HL-60 (cell line): ENCODE measurements at regions not wholly inside any gene's neighbourhood (a gene's known extent, or its start where the extent isn't known, plus 50 kb on each side); places are given as distances from the start of the nearest gene placed in this dataset.

ENCODE experiments used
- DNase-seq, 2 experiments: peaks; one replicate each; pipeline ENCODE4 v3.0.0-alpha.2; 2010 to 2020; ENCODE audit warnings: low read depth in 1 of 2, low spot score in 1 of 2
- H3K27ac ChIP-seq: fragments of 250-450 bp; sonication (Bioruptor Pico); replicated peaks from 2 replicates; pipeline ENCODE4 v1.5.1; 2020; ENCODE audit warnings: mild to moderate bottlenecking, moderate library complexity
- H3K27me3 ChIP-seq: fragments of 250-450 bp; sonication (Bioruptor Pico); 2 replicates; pipeline ENCODE4 v1.5.1; 2021; ENCODE audit warnings: mild to moderate bottlenecking, moderate library complexity; ENCODE audit not compliant: insufficient read depth, poor library complexity, severe bottlenecking
- H3K4me3 ChIP-seq: replicated peaks from 2 replicates; pipeline ENCODE4 v1.5.1; 2011; ENCODE audit warnings: mild to moderate bottlenecking, control low read depth, low read length; ENCODE audit not compliant: insufficient read depth
- GABPA ChIP-seq: IDR thresholded peaks from 2 replicates; pipeline ENCODE4 v1.6.1; 2012; ENCODE audit warnings: low read depth
- POLR2AphosphoS5 ChIP-seq: IDR thresholded peaks from 2 replicates; pipeline ENCODE4 v1.6.1; 2012; ENCODE audit warnings: low read depth
- SPI1 ChIP-seq: IDR thresholded peaks from 2 replicates; pipeline ENCODE4 v1.6.1; 2012; ENCODE audit warnings: low read depth, mild to moderate bottlenecking, borderline replicate concordance
- TF ChIP-seq, protein P1 (sequence below): IDR thresholded peaks from 2 replicates; pipeline ENCODE4 v1.6.1; 2012; ENCODE audit warnings: low read depth; ENCODE audit not compliant: insufficient replicate concordance
- TF ChIP-seq, protein P2 (sequence below): IDR thresholded peaks from one replicate; pipeline ENCODE4 v1.5.1; 2011; ENCODE audit warnings: low read length, control low read depth, inconsistent platforms; ENCODE audit not compliant: insufficient read depth

- Histone ChIP-seq H3K27ac (no peak overlapping the region), H3K4me3 (no peak overlapping the region), H3K27me3 (no peaks in the 10 kb centered on the region)
- DNase-seq = no peak
- TF ChIP-seq, protein P1, sequence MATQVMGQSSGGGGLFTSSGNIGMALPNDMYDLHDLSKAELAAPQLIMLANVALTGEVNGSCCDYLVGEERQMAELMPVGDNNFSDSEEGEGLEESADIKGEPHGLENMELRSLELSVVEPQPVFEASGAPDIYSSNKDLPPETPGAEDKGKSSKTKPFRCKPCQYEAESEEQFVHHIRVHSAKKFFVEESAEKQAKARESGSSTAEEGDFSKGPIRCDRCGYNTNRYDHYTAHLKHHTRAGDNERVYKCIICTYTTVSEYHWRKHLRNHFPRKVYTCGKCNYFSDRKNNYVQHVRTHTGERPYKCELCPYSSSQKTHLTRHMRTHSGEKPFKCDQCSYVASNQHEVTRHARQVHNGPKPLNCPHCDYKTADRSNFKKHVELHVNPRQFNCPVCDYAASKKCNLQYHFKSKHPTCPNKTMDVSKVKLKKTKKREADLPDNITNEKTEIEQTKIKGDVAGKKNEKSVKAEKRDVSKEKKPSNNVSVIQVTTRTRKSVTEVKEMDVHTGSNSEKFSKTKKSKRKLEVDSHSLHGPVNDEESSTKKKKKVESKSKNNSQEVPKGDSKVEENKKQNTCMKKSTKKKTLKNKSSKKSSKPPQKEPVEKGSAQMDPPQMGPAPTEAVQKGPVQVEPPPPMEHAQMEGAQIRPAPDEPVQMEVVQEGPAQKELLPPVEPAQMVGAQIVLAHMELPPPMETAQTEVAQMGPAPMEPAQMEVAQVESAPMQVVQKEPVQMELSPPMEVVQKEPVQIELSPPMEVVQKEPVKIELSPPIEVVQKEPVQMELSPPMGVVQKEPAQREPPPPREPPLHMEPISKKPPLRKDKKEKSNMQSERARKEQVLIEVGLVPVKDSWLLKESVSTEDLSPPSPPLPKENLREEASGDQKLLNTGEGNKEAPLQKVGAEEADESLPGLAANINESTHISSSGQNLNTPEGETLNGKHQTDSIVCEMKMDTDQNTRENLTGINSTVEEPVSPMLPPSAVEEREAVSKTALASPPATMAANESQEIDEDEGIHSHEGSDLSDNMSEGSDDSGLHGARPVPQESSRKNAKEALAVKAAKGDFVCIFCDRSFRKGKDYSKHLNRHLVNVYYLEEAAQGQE = no peak
- TF ChIP-seq POLR2AphosphoS5 (no peak), SPI1 (no peak)
Observed at GRCh38 chr6:37078814-37079213, 73.4 kb downstream of the FGD2 start.

DNA sequence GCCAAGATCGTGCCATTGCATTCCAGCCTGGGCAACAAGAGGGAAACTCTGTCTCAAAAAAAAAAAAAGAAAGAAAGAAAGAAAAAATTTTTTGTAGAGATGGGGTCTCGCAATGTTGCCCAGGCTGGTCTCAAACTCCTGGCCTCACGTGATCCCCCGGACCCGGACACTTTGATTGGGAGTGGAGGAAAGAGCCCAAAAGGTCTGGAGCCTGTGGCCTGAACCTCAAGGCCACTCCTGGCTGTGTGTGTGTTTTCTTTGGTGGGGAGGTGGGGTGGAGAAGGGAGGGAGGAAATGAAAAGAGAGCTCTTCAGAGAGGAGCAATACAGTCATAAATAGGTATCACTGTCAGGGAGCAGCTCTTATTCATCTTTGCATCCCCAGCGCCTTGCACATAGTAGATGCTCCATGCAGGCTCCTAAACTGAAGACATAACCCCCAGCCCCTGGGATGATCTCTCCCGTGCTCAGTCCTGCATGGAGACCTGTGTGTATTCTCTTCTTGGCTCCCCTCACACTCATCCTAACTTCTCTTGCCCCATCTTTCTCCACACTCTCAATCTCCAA lies 75.7 kb downstream of the FGD2 start:
- TF ChIP-seq, protein P1 = no peak
- TF ChIP-seq GABPA (no peak), SPI1 (no peak), POLR2AphosphoS5 (no peak)
- TF ChIP-seq, protein P2, sequence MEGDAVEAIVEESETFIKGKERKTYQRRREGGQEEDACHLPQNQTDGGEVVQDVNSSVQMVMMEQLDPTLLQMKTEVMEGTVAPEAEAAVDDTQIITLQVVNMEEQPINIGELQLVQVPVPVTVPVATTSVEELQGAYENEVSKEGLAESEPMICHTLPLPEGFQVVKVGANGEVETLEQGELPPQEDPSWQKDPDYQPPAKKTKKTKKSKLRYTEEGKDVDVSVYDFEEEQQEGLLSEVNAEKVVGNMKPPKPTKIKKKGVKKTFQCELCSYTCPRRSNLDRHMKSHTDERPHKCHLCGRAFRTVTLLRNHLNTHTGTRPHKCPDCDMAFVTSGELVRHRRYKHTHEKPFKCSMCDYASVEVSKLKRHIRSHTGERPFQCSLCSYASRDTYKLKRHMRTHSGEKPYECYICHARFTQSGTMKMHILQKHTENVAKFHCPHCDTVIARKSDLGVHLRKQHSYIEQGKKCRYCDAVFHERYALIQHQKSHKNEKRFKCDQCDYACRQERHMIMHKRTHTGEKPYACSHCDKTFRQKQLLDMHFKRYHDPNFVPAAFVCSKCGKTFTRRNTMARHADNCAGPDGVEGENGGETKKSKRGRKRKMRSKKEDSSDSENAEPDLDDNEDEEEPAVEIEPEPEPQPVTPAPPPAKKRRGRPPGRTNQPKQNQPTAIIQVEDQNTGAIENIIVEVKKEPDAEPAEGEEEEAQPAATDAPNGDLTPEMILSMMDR = no peak
- Histone ChIP-seq H3K4me3 (no peak overlapping the region), H3K27me3 (no peaks in the 10 kb centered on the region), H3K27ac (no peak overlapping the region)
- DNase-seq = no peak

GRCh38 chr6:37082390-37083130 lies 77.1 kb downstream of the FGD2 start:
- DNase-seq = no peak
- TF ChIP-seq GABPA = no peak
- TF ChIP-seq, protein P1 = no peak
- TF ChIP-seq POLR2AphosphoS5 = no peak
- TF ChIP-seq, protein P2 = no peak
- TF ChIP-seq SPI1 = no peak
- H3K27me3 ChIP-seq = no peaks in the 10 kb centered on the region
- H3K27ac ChIP-seq = peak overlapping the region; percentile 59
- no peak overlapping the region for H3K4me3 ChIP-seq
